HG03460 (cell line): ENCODE measurements at regions not wholly inside any gene's neighbourhood (a gene's known extent, or its start where the extent isn't known, plus 50 kb on each side); places are given as distances from the start of the nearest gene placed in this dataset.

Source experiments
- ATAC-seq: cut with Tn5 transposase; IDR thresholded peaks from one replicate; pipeline ENCODE4 v1.9.1; 2021; ENCODE audit not compliant: unreplicated experiment

DNA sequence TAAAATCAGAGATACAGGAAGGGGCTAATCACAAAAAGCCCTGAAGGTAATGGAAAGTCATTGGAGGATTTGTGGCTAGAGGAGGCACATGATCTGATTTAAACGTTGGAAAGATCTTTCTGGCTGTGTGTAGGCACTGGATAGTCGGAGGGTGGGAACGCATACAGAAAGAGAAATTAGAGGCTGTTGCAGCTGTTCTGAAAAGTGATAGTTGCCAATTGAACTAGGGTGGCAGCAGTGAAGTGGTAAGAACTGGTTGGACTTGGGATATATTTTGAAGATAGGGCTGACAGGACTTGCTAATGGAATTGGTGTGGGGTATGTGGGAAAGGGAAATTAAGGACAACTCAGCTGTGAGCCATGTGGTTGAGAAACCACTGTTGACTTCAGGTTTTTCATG, 223.6 kb downstream of the OGFRL1 start:
- no peak for ATAC-seq

DNA sequence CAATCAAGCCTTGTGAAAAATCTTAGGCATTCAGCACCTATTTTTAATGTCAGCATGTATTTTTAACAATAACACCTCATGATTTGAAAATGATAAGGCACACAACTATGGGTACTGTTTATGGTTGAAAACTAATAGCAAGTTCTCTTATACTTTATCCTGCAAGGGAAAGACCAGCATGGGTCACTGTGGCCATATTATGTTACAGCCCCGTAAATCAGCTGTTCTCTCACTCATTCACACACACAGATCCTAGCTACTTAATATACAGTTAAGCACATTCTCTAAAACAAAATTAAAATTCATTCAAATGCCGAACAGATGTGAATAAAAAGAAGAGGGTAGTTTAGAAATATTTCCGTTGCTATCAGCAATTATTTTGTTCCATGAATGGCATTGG, 224.4 kb downstream of the OGFRL1 start:
- ATAC-seq = no peak

DNA sequence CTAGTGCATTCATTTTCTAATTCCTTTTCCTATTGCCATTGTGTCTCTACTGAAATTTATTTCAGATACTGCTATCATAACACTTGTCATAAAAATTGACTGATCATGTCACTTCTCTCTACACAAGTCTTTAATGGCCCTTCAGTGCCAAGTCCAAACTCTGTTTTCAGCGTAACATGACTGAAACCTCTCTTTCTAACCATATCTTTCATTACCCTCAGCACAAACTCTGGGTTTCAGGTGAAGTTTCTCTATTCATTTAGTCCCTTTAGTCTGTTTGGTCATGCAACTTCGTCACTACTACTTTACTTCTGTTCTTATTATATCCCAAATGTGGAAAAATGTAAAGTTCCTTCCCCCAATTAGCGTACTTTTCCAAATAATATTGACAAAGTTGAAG, 234.9 kb downstream of the OGFRL1 start:
- ATAC-seq = no peak

DNA sequence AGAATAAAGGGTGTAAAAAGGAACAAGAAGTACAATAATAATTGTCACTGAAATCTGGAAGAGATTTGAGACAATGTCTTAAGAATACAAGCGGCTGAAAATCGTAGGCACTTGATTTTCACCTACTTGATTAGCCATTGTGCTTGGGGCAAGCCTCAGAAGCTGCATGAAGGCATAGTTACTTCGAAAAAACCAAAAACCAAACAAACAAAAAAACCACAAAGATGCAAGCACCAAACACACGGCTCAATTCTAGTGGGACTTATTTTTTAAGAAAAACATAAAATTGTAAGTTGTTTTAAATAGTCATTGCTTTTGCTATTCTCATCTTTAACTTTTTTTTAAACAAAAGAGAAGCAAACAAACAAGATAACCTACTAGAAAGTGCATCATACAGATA, 235.6 kb downstream of the OGFRL1 start:
- ATAC-seq = no peak

DNA sequence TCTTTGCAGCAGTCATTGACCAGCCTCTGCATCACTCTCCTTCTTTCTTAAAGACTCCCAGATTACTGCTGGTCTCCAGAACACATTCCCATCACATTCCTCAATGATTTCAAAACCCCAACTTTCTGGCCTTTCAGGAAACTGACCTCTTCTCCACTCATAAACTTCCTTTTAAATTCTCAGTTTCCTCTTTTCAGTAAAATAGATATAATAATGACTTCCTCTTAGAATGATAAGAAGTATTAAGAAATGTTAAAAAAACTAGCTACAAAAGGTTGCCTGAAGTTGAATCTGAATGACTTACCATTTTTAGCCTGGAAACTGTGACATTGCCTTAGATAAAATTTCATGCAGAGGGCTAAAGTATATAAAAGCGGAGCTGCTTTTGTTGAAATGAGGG, 239.3 kb downstream of the OGFRL1 start:
- ATAC-seq = no peak

DNA sequence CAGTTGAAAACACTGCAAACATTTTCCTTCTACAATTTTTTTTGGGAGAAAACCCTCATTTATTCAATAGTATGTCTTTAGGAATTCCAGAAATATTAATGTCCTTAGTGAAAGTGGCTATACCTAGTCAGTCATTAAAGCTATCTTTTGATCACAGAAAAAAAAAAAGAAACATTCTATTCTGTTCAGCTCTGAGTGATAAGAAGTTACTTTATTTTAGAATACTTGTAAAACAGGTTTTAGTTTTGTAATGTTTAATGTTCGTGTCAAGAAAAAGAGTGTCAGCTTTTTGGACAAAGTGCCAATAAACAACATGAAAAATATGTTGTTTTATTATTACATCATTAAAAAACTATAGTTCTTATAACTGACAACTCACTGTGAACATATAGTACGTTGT, 240.4 kb downstream of the OGFRL1 start:
- ATAC-seq = no peak

DNA sequence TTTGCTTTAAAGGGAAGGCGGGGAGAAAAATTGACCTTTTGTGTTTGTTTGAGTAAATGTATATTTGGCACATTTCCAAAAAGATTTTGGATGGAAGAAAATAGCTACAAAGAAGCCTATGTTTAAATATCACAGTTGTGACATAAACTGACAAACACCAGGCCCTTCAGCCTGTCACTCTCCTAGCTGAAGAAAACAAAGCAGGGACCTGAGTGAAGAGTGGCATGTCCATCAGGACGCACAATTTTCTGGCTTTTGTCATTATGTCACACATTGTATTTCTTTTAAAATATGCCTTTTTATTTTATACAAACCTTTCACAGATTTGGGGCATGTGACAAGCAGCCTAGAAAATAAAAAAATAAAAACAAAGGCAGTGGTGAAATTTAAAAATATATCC, 241.2 kb downstream of the OGFRL1 start:
- ATAC-seq = no peak

DNA sequence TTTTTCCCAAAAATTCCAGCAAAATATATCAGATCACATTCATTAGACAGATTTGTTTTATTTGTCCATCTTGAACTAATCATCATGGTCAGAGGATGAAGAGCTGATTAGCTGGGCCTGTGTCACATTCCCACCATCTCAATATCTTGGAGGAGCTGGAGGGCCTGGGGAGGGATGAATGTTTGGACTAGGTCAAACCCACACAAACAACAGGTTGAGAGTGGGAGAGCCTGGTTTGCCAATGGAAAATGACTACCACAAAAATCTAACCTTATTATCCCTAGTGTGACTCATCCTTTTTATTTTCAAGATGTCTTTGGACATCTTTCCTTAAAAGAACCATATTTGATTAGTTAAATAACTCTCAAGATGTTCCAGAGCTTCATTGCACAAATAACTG, 242.4 kb downstream of the OGFRL1 start:
- ATAC-seq = no peak

DNA sequence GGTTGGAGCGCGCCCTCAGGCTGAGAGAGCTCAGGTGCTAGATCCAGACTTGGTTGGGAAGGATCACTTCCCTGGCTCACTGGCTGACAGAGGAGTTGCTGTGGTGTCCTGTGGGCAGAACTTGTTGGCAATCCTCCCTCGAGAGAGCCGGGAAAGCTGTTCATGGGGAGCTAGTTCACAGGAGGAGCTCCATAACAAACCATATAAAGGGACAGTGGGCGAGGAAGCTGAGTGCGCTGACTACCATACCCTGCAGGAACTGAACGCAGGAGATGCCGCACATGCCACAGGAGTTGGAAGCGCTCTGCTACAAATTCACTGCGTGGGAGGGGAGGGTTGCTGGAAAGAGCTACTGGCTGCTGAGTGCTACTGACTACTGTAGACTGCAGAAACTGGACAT, 243.2 kb downstream of the OGFRL1 start:
- no peak for ATAC-seq

DNA sequence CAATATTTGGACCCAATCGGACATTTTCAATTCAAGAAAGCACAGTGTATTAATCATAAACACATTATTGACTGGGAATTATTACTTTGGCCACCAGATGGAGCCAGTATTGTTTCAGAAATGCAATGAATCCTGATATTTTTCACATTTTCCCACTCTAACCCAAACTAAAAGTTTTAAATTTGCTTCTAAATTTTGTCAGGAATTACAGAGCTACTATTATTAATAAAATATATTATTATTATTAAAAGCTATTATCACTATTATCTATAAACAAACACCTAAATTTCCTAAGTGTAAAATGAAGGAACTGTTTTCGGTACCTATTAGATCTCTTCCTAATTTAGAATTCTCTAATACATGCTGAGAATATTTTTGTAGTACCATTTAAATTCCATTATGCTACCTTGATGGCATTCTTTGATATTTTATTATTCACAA, 245.3 kb downstream of the OGFRL1 start:
- no peak for ATAC-seq

DNA sequence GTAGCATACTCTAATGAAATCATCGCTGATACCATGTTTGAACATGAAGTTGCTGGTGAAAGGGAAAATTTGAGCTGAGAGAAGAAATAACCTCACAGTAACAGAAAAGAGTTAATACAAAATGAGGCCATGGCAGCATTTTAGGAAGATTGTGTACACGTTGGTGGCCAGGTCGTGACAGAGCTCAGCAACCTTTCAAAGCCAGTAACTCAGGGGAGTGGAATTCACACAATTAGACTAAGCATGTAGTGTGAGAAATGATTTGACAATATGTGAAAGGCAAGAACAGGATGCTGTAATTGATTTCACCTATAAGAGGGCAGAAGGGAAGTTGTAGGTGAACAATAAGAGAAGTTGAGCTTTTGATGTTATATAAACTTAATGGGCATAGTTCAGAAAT, 246.3 kb downstream of the OGFRL1 start:
- ATAC-seq = no peak

DNA sequence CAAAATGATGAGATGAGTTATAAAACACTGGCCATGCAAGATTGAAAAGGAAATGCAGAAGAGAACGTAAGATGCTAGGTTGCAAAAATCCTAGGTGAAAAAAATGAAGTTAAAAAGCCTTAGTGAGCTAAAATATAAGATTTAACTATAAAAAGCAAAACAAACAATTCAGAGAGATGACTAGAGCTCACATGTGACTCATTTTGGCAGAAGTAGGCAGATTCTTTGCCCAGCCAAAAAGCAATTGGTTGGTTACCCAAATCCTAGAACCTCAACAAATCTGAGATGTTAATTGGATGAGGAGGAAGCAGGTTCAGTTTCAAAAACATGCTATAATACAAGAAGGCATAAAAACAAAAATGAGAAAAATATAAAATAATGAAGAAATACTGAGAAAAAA, 249.1 kb downstream of the OGFRL1 start:
- ATAC-seq = no peak

DNA sequence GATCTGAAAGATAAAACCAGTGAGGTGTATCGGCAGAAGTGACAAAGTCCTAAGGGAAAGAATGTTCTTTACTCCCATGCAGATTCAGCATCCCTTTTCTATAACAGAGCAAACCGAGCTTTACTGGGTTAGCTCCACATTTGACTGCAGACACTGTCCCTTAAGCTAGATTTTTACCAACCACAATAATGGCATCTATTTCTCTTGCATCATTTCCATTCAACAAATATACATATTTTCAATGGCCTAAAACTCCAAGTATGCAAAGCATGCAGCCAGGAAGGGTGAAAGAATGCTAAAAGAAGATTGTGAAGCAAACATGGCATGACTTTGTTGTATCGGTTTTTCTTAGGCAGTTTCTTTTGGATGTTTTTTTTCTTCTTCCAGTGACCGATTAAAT, 255.4 kb downstream of the OGFRL1 start:
- no peak for ATAC-seq

DNA sequence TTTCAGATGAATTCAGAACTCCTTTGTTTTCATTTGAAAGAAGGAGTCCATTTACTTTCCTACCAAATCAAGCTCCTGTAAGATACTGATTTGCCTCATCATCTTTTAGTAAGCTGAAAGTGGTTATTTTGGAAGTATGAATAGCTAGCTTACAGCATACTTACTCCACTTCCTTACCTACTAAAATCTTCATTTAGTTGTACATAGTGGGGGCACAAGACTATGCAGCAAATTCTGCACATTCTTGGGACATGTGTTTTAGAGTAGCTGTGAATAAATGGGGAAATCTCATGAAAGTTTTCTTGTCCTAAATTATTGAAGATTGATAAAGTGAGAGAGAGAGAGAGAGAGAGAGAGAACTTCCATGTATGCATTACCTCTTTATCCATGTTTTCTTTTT, 256.3 kb downstream of the OGFRL1 start:
- ATAC-seq = no peak

DNA sequence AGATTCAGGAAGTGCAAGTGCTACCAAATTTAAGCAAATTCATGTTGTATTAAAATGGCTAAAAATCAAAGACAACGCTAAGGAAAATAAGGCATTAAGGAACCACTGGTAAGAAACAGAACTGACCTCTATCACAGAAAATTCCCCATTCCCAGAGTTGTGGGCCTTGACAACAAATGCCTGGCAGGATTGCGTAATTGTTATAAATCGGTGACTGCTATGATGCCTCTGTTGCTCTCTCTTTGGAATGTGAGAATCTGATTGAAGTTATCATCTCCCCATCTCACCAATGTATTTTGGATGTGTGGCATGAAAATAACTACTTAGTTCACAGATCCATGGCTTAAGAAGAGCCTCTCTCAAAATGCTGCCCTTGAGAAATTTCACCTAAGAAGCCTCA, 257.3 kb downstream of the OGFRL1 start:
- no peak for ATAC-seq

DNA sequence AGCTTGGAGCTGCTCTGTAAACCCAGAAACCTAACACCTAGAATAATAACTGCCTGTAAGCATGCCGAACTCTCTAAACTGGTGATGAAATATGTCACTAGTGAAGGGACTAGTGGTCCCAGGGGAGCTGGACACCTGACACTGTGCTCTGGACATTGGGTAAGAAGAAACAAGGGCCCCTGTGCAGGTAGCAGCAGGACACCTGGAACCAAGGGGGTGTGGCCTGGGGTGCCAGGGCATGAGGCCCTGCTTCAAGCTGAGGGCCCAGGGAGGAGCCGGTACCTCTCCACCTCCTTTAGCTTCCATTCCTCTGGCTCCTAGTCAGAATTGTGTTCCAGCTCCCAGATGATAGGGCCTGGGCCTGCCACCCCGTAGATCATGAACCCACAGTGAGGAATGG, 263.2 kb downstream of the OGFRL1 start:
- ATAC-seq = no peak

DNA sequence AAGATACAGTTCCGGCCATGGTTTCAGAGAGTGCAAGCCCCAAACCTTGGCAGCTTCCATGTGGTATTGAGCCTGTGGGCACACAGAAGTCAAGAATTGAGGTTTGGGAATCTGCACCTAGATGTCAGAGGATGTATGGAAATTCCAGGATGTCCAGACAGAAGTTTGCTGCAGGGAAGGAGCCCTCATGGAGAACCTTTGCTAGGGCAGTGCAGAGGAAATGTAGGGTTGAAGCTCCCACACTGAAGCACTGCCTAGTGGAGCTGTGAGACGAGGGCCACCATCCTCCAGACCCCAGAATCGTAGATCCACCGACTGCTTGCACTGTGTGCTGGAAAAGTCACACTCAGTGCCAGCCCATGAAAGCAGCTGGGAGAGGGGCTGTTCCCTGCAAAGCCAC, 267.5 kb downstream of the OGFRL1 start:
- ATAC-seq = no peak

DNA sequence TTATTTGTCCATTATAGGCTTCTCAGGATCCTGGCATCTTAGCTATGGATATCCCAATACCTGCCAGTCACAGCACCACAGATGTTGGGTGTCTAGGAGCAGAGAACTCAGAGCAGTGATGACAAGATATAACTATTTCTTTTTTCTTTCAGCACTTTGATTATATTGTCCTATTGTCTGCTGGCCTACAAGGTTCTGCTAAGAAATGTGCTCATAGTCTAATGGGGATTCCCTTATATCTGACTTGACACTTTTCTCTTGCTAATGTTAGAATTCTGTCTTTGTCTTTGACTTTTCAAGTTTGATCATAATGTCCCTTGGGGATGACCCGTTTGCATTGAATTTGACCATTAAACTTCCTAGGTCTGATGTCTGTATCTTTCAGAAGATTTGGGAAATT, 270.4 kb downstream of the OGFRL1 start:
- ATAC-seq = no peak

DNA sequence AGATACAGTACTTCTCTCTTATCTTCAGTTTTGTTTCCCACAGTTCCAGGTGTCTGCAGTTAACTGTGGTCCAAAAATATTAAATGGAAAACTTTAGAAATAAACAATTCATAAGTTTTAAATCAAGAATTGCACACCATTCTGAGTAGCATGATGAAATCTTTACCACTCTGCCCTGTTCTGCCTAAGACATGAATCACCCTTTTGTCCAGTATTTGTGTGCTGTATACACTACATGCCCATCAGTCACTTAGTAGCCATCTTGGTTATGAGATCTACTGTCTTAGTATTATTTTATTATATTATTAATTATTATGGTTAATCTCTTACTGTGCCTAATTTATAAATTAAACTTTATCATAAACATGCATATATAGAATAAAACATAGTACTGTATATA, 279.0 kb downstream of the OGFRL1 start:
- ATAC-seq = no peak

DNA sequence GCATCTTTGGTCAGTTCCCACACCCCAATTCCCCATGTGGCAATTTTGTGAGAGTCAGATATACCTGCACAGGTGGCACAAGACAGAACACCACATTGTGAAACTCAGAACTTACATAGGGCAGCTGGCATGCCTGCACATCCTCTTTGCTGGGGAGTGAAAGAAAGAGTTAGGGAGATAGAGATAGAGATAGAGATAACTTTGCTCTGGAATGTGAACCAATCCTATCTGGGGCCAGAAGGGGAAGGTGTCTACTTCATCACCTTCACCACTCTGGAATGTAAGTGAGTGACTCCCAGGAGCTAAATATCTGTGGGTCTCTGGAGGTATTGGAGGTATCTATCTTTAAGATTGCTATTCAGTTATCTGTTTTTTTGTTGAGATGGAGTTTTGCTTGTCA, 289.2 kb downstream of the OGFRL1 start:
- no peak for ATAC-seq

DNA sequence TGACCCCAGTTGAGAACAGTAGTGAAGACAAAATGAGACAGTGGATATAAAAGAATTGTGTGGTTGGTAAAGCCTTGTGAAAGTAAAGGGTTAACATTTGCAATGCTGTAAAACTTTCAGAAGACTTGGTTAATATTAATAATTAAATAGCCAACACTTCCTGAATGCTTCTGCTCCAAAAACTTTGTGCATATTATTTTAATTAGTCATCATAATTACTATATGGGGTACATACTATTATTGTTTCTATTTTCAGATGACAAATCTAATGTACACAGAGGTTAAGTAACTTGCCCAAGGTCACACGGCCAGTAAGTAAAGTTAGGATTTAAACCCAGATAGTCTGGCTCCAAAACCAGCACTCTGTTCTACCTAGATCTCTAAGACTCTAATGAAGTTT, 291.3 kb downstream of the OGFRL1 start:
- ATAC-seq = no peak

DNA sequence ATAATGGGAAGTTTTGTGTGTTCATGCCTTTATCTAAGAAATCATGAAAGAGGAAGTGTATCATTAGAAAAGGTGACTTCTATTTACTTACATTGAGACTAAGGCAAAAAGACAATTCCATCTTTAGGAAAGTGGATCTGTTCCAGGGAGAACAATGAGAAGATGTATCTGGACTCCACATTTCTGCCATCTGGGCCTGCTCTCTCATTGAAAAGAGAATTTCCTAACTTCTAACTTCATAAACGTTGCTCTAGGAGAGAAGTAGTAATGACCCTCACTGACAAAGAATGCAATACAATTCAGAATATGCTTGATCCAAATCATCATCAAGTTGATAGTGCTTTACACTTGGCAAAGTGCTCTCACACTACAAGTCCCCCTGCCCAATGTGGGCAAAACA, 294.2 kb downstream of the OGFRL1 start:
- ATAC-seq = no peak

DNA sequence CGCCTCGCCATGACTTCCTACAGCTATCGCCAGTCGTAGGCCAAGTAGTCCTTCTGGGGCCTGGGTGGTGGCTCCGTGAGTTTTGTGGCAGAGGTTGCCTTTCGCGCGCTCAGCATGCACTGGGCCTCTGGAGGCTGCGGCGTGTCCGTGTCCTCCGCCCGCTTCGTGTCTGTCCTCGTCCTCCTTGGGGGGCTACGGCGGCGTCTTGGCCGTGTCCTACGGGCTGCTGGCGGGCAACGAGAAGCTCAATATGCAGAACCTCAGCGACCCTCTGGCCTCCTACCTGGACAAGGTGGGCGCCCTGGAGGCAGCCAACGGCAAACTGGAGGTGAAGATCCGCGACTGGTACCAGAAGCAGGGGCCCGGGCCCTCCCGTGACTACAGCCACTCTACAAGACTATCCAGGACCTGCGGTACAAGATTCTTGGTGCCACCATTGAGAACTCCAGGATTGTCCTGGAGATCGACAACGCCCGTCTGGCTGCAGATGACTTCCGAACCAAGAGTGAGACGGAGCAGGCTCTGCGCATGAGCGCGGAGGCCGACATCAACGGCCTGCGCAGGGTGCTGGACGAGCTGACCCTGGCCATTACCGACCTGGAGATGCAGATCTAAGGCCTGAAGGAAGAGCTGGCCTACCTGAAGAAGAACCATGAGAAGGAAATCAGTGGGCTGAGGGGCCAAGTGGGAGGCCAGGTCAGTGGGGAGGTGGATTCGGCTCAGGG, 296.3 kb downstream of the OGFRL1 start:
- no peak for ATAC-seq

DNA sequence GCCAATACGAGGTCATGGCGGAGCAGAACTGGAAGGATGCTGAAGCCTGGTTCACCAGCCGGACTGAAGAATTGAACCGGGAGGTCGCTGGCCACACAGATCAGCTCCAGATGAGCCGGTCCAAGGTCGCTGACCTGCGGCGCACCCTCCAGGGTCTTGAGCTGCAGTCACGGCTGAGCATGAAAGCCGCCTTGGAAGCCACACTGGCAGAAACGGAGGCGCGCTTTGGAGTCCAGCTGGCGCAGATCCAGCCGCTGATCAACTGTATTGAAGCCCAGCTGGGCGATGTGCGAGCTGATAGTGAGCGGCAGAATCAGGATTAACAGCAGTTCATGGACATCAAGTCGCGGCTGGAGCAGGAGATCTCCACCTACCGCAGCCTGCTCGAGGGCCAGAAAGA, 296.9 kb downstream of the OGFRL1 start:
- ATAC-seq = no peak
